GM23338 (cell line): ENCODE measurements at regions not wholly inside any gene's neighbourhood (a gene's known extent, or its start where the extent isn't known, plus 50 kb on each side); places are given as distances from the start of the nearest gene placed in this dataset.

Source experiments
- ATAC-seq: fragments of 200-7000 bp; cut with Tn5 transposase; 3 replicates; pipeline ENCODE4 v1.9.1; 2020
- DNase-seq: peaks from one replicate; pipeline ENCODE4 v3.0.0-alpha.2; 2015; ENCODE audit warnings: low spot score
- H2AFZ ChIP-seq: fragments of 200-600 bp; sonication (generic); 2 replicates; pipeline ENCODE4 v1.8.0; 2016; ENCODE audit warnings: antibody characterized with exemption, mild to moderate bottlenecking, moderate library complexity
- H3F3A ChIP-seq: fragments of 200-600 bp; sonication (generic); replicated peaks from 2 replicates; pipeline ENCODE4 v1.8.0; 2017; ENCODE audit warnings: antibody characterized with exemption, mixed run types, low read depth
- H3K27ac ChIP-seq: fragments of 200-600 bp; sonication (generic); 2 replicates; pipeline ENCODE4 v1.6.1; 2016; ENCODE audit warnings: low read depth
- H3K27me3 ChIP-seq: fragments of 200-600 bp; sonication (generic); 2 replicates; pipeline ENCODE4 v1.8.0; 2016; ENCODE audit warnings: mild to moderate bottlenecking, mixed run types, moderate library complexity; ENCODE audit not compliant: insufficient read depth
- H3K36me3 ChIP-seq: fragments of 200-600 bp; sonication (generic); 2 replicates; pipeline ENCODE4 v1.8.0; 2016; ENCODE audit warnings: mild to moderate bottlenecking; ENCODE audit not compliant: insufficient read depth
- H3K4me1 ChIP-seq: fragments of 200-600 bp; sonication (generic); 2 replicates; pipeline ENCODE4 v1.8.0; 2016; ENCODE audit warnings: mild to moderate bottlenecking, moderate library complexity; ENCODE audit not compliant: insufficient read depth
- H3K4me2 ChIP-seq: fragments of 200-600 bp; sonication (generic); 2 replicates; pipeline ENCODE4 v1.7.1; 2017; ENCODE audit warnings: mixed run types
- H3K4me3 ChIP-seq: fragments of 200-600 bp; sonication (generic); 2 replicates; pipeline ENCODE4 v1.6.1; 2016; ENCODE audit warnings: mixed run types
- H3K79me2 ChIP-seq: fragments of 200-600 bp; sonication (generic); replicated peaks from 2 replicates; pipeline ENCODE4 v1.8.0; 2017; ENCODE audit warnings: mild to moderate bottlenecking; ENCODE audit not compliant: insufficient read depth
- H3K9me2 ChIP-seq: fragments of 200-600 bp; sonication (generic); 2 replicates; pipeline ENCODE4 v1.8.0; 2017; ENCODE audit not compliant: insufficient read depth
- H4K20me1 ChIP-seq: fragments of 200-600 bp; sonication (generic); replicated peaks from 2 replicates; pipeline ENCODE4 v1.8.0; 2017; ENCODE audit warnings: mild to moderate bottlenecking; ENCODE audit not compliant: insufficient read depth
- H3K27ac Mint-ChIP-seq: 2 replicates; pipeline ENCODE4 v1.8.0; 2020; ENCODE audit warnings: inconsistent platforms, mild to moderate bottlenecking, moderate library complexity, mixed read lengths
- H3K27me3 Mint-ChIP-seq: 3 replicates; pipeline ENCODE4 v1.8.0; 2022; ENCODE audit warnings: low read depth, mild to moderate bottlenecking, moderate library complexity, mixed read lengths, inconsistent platforms; ENCODE audit not compliant: insufficient read depth, poor library complexity
- H3K36me3 Mint-ChIP-seq: 3 replicates; pipeline ENCODE4 v1.8.0; 2021; ENCODE audit warnings: low read depth, mild to moderate bottlenecking, inconsistent platforms, moderate library complexity, mixed read lengths
- H3K4me1 Mint-ChIP-seq: 3 replicates; pipeline ENCODE4 v1.8.0; 2020; ENCODE audit warnings: mild to moderate bottlenecking, inconsistent platforms, mixed read lengths
- H3K4me3 Mint-ChIP-seq: 3 replicates; pipeline ENCODE4 v1.8.0; 2021; ENCODE audit warnings: moderate library complexity, mild to moderate bottlenecking, inconsistent platforms, mixed read lengths
- H3K9me3 Mint-ChIP-seq: 3 replicates; pipeline ENCODE4 v1.8.0; 2020; ENCODE audit warnings: moderate library complexity, mild to moderate bottlenecking, inconsistent platforms, mixed read lengths
- CREB1 ChIP-seq: fragments of 250-450 bp; sonication (Bioruptor Pico); IDR thresholded peaks from 2 replicates; pipeline ENCODE4 v1.5.0; 2020; ENCODE audit warnings: low read depth, mild to moderate bottlenecking, moderate library complexity
- ETS1 ChIP-seq: IDR thresholded peaks from 2 replicates; pipeline ENCODE4 v1.6.1; 2016; ENCODE audit warnings: antibody characterized with exemption
- EZH2 ChIP-seq: fragments of 200-600 bp; sonication (generic); IDR thresholded peaks from one replicate; pipeline ENCODE4 v1.8.0; 2017; ENCODE audit warnings: antibody characterized with exemption, mild to moderate bottlenecking, low read depth; ENCODE audit not compliant: unreplicated experiment
- EZH2phosphoT487 ChIP-seq: fragments of 200-600 bp; sonication (generic); IDR thresholded peaks from one replicate; pipeline ENCODE4 v1.8.1; 2018; ENCODE audit warnings: antibody characterized with exemption; ENCODE audit not compliant: unreplicated experiment
- JUNB ChIP-seq: IDR thresholded peaks from one replicate; pipeline ENCODE4 v1.6.1; 2016; ENCODE audit warnings: antibody characterized with exemption; ENCODE audit not compliant: unreplicated experiment
- NANOG ChIP-seq: IDR thresholded peaks from 2 replicates; pipeline ENCODE4 v1.6.1; 2016; ENCODE audit warnings: antibody characterized with exemption, borderline replicate concordance
- POLR2AphosphoS5 ChIP-seq: IDR thresholded peaks from 2 replicates; pipeline ENCODE4 v1.6.1; 2016; ENCODE audit warnings: antibody characterized with exemption, low read depth
- REST ChIP-seq: IDR thresholded peaks from one replicate; pipeline ENCODE4 v1.6.1; 2018; ENCODE audit warnings: antibody characterized with exemption; ENCODE audit not compliant: unreplicated experiment
- STAT1 ChIP-seq: IDR thresholded peaks from one replicate; pipeline ENCODE4 v1.6.1; 2016; ENCODE audit warnings: antibody characterized with exemption; ENCODE audit not compliant: unreplicated experiment
- ZNF114 ChIP-seq: fragments of 250-450 bp; sonication (Bioruptor Pico); IDR thresholded peaks from 2 replicates; pipeline ENCODE4 v1.5.0; 2020; ENCODE audit warnings: mild to moderate bottlenecking, moderate library complexity

GRCh38 chr9:109588415-109588814 lies 90.3 kb upstream of the PTPN3 start (continued):
- no peak for TF ChIP-seq JUNB
- no peak for TF ChIP-seq STAT1
- TF ChIP-seq CREB1 (CRISPR knock-in tag) = no peak
- no peak for TF ChIP-seq EZH2
- no peak for TF ChIP-seq REST
- no peak for TF ChIP-seq EZH2phosphoT487
- TF ChIP-seq ETS1 = no peak
- no peak for TF ChIP-seq NANOG

GRCh38 chr9:109590966-109591365 lies 92.9 kb upstream of the PTPN3 start:
- Histone ChIP-seq H3K9me2 (no peaks in the 10 kb centered on the region), H3K79me2 (no peaks in the 10 kb centered on the region), H3K27me3 (no peaks in the 10 kb centered on the region), H3K36me3 (no peaks in the 10 kb centered on the region), H3K27ac (no peak overlapping the region), H4K20me1 (no peaks in the 10 kb centered on the region), H3K4me2 (no peak overlapping the region), H3K4me3 (no peak overlapping the region), H3F3A (no peaks in the 10 kb centered on the region), H2AFZ (no peak overlapping the region), H3K4me1 (no peaks in the 10 kb centered on the region)
- TF ChIP-seq ZNF114 (CRISPR knock-in tag) (no peak), ETS1 (no peak), POLR2AphosphoS5 (no peak)
- Mint-ChIP-seq H3K36me3 (no peaks in the 10 kb centered on the region; the same call in 2 of the 3 replicates), H3K27me3 (peaks cover 4% of the 10 kb centered on the region), H3K9me3 (0 out of 3 replicates have a peak, but pooled peaks cover 9% of the 10 kb centered on the region), H3K4me3 (no peak overlapping the region), H3K4me1 (no peaks in the 10 kb centered on the region), H3K27ac (no peak overlapping the region)
- no peak for DNase-seq
- no peak for ATAC-seq
